OCI-LY3 (cell line): ENCODE measurements at regions not wholly inside any gene's neighbourhood (a gene's known extent, or its start where the extent isn't known, plus 50 kb on each side); places are given as distances from the start of the nearest gene placed in this dataset.

Source experiments
- H2AFZ ChIP-seq: fragments of 200-600, 300-600 bp; shearing (Covaris generic); 2 replicates; pipeline ENCODE4 v1.6.0; 2014; ENCODE audit warnings: antibody characterized with exemption, low read depth, low read length
- H3K27ac ChIP-seq: fragments of 200-600, 300-600 bp; sonication (generic); 2 replicates; pipeline ENCODE4 v1.5.1; 2014; ENCODE audit warnings: mild to moderate bottlenecking, low read length, moderate library complexity, mixed read lengths
- H3K27me3 ChIP-seq: fragments of 200-600, 300-600 bp; sonication (generic); 2 replicates; pipeline ENCODE4 v1.6.1; 2014; ENCODE audit warnings: low read depth, low read length, mixed read lengths
- H3K36me3 ChIP-seq: fragments of 200-600, 300-600 bp; sonication (generic); replicated peaks from 2 replicates; pipeline ENCODE3; 2014; ENCODE audit warnings: low read depth, low read length, mixed read lengths
- H3K4me1 ChIP-seq: fragments of 300-600, 200-600 bp; sonication (generic); 2 replicates; pipeline ENCODE4 v1.6.1; 2014; ENCODE audit warnings: low read length, mixed read lengths
- H3K4me2 ChIP-seq: fragments of 200-600, 300-600 bp; sonication (generic); 2 replicates; pipeline ENCODE4 v1.6.1; 2014; ENCODE audit warnings: low read length, mixed read lengths
- H3K4me3 ChIP-seq: fragments of 300-600, 200-600 bp; sonication (generic); 2 replicates; pipeline ENCODE4 v1.5.1; 2014; ENCODE audit warnings: antibody characterized with exemption, mild to moderate bottlenecking, low read length, moderate library complexity
- H3K79me2 ChIP-seq: fragments of 300-600, 200-600 bp; shearing (Covaris generic); 2 replicates; pipeline ENCODE4 v1.6.1; 2014; ENCODE audit warnings: mild to moderate bottlenecking, low read length, mixed read lengths
- H3K9ac ChIP-seq: fragments of 300-600, 200-600 bp; shearing (Covaris generic); 2 replicates; pipeline ENCODE4 v1.6.0; 2014; ENCODE audit warnings: mild to moderate bottlenecking, low read length, moderate library complexity
- H3K9me3 ChIP-seq: fragments of 200-600, 300-600 bp; shearing (Covaris generic); 2 replicates; pipeline ENCODE4 v1.6.1; 2014; ENCODE audit warnings: low read length, mixed read lengths; ENCODE audit not compliant: insufficient read depth
- H4K20me1 ChIP-seq: fragments of 200-600, 300-600 bp; sonication (generic); 2 replicates; pipeline ENCODE4 v1.6.1; 2016; ENCODE audit warnings: low read length, mixed read lengths; ENCODE audit not compliant: insufficient read depth
- EZH2phosphoT487 ChIP-seq: fragments of 200-600 bp; shearing (Covaris generic); IDR thresholded peaks from 2 replicates; pipeline ENCODE4 v1.6.1; 2018; ENCODE audit warnings: antibody characterized with exemption, mixed run types, low read depth
- TF ChIP-seq, protein P1 (sequence below): fragments of 200-600, 300-600 bp; sonication (generic); IDR thresholded peaks from 2 replicates; pipeline ENCODE4 v1.5.1; 2014; ENCODE audit warnings: antibody characterized with exemption, low read length, low read depth

DNA sequence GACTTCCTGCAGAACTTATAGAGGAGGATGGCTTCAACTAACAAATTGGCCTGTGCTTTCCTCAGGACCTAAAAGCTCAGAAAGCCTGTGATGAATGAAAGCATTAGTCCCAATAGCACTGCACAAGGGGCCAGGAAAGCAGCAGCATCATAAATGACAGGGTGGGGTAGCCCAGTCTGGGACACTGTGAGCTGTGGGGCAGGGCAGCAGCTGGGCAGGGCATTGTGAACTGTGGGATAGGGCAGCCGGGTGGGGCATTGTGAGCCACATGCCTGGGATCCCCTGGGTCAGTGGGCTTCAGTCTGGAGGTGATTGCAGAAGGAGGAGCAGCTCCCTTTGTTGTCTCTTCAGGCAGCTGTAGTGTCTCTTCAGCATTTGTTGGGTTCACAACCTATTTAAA, 1276.8 kb downstream of the UQCRFS1 start:
- H3K4me1 ChIP-seq, result no peaks in the 10 kb centered on the region
- H2AFZ ChIP-seq, result no peak overlapping the region
- no peaks in the 10 kb centered on the region for H4K20me1 ChIP-seq
- H3K27me3 ChIP-seq, result no peaks in the 10 kb centered on the region
- no peak for TF ChIP-seq EZH2phosphoT487
- TF ChIP-seq, protein P1, sequence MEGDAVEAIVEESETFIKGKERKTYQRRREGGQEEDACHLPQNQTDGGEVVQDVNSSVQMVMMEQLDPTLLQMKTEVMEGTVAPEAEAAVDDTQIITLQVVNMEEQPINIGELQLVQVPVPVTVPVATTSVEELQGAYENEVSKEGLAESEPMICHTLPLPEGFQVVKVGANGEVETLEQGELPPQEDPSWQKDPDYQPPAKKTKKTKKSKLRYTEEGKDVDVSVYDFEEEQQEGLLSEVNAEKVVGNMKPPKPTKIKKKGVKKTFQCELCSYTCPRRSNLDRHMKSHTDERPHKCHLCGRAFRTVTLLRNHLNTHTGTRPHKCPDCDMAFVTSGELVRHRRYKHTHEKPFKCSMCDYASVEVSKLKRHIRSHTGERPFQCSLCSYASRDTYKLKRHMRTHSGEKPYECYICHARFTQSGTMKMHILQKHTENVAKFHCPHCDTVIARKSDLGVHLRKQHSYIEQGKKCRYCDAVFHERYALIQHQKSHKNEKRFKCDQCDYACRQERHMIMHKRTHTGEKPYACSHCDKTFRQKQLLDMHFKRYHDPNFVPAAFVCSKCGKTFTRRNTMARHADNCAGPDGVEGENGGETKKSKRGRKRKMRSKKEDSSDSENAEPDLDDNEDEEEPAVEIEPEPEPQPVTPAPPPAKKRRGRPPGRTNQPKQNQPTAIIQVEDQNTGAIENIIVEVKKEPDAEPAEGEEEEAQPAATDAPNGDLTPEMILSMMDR, result no peak
- H3K9me3 ChIP-seq, result no peaks in the 10 kb centered on the region
- H3K4me2 ChIP-seq, result no peak overlapping the region
- H3K9ac ChIP-seq, result no peak overlapping the region
- H3K79me2 ChIP-seq, result no peaks in the 10 kb centered on the region
- no peaks in the 10 kb centered on the region for H3K36me3 ChIP-seq
- no peak overlapping the region for H3K4me3 ChIP-seq
- H3K27ac ChIP-seq, result no peak overlapping the region

DNA sequence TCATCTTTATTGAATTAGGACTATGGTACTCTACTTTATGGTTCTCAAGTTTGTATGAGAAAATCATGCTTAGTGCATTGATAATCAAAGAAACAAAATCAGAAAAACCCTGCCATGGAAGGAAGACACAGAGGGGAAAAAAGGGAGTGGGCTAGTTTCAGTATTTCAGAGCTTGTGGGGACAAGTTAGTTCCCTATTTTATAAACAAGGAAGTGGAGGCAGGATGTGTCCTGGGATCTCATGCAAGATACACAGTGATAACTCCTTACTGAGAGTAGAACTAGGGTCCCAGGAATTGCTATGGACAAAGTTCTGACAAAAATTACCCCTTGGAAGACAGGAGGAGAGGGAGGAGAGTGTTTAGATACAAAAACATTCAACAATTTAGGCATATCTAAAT, 1277.3 kb downstream of the UQCRFS1 start:
- Histone ChIP-seq H3K27me3 (no peaks in the 10 kb centered on the region), H3K27ac (no peak overlapping the region), H3K4me3 (no peak overlapping the region), H3K36me3 (no peaks in the 10 kb centered on the region), H3K4me2 (no peak overlapping the region), H2AFZ (no peak overlapping the region), H3K9me3 (no peaks in the 10 kb centered on the region), H3K9ac (no peak overlapping the region), H4K20me1 (no peaks in the 10 kb centered on the region), H3K79me2 (no peaks in the 10 kb centered on the region), H3K4me1 (no peaks in the 10 kb centered on the region)
- TF ChIP-seq, protein P1, result no peak
- TF ChIP-seq EZH2phosphoT487, result no peak

DNA sequence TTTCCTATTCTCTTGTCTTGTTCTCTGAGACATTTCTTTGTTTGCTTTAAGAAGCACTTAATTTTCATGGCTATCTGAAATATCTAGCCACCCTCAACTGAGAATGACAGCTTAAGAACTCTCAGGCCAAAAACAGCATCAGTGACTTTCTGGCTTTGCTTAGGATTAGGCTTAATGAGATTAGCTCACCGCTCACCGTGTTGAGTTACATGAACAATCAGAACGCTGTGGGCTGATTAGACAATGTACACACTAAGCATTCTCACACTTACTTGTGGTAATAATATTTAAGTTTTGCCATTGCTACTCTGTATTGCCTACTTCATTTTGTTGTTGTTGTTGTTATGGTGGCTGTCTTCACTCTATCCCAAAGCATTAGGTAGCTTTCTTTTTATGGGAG, 1283.6 kb downstream of the UQCRFS1 start:
- no peak for TF ChIP-seq EZH2phosphoT487
- TF ChIP-seq, protein P1, result no peak
- H3K4me1 ChIP-seq, result no peaks in the 10 kb centered on the region
- no peak overlapping the region for H3K4me2 ChIP-seq
- H3K27ac ChIP-seq, result no peak overlapping the region
- H3K4me3 ChIP-seq, result no peak overlapping the region
- no peak overlapping the region for H2AFZ ChIP-seq
- no peaks in the 10 kb centered on the region for H3K36me3 ChIP-seq
- 0 out of 2 replicates have a peak, but pooled peaks cover 5% of the 10 kb centered on the region for H3K27me3 ChIP-seq
- H3K9me3 ChIP-seq, result no peaks in the 10 kb centered on the region
- no peaks in the 10 kb centered on the region for H4K20me1 ChIP-seq
- no peaks in the 10 kb centered on the region for H3K79me2 ChIP-seq
- H3K9ac ChIP-seq, result no peak overlapping the region

DNA sequence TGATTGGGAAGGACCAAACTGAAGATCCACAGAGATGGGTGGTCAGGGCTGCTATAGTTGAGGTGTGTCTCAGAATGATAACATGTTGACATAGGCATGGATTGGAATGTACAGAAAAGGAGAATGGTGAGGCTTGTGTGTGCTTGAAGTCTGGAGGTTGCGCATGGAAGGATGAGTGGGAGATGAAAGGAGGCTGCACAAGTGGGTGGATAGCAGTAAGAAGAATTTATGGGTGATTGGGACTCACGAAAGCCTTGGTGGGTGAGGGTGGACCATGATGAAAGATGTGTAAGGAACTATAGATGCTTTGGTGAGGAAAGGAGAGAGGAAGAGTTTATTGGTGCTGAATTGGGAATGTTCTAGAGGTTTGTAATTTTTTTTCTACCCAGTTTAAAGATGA, 1287.7 kb downstream of the UQCRFS1 start:
- Histone ChIP-seq H3K9me3 (no peaks in the 10 kb centered on the region), H3K27me3 (0 out of 2 replicates have a peak, but pooled peaks cover 5% of the 10 kb centered on the region), H3K4me3 (no peak overlapping the region), H3K4me1 (no peaks in the 10 kb centered on the region), H3K36me3 (no peaks in the 10 kb centered on the region), H4K20me1 (no peaks in the 10 kb centered on the region), H3K9ac (no peak overlapping the region), H3K4me2 (no peak overlapping the region), H3K79me2 (no peaks in the 10 kb centered on the region), H3K27ac (no peak overlapping the region), H2AFZ (no peak overlapping the region)
- TF ChIP-seq EZH2phosphoT487, result no peak
- TF ChIP-seq, protein P1, result no peak
